ENCODE measurements at regions not wholly inside any gene's neighbourhood (a gene's known extent, or its start where the extent isn't known, plus 50 kb on each side); places are given as distances from the start of the nearest gene placed in this dataset.

DNA sequence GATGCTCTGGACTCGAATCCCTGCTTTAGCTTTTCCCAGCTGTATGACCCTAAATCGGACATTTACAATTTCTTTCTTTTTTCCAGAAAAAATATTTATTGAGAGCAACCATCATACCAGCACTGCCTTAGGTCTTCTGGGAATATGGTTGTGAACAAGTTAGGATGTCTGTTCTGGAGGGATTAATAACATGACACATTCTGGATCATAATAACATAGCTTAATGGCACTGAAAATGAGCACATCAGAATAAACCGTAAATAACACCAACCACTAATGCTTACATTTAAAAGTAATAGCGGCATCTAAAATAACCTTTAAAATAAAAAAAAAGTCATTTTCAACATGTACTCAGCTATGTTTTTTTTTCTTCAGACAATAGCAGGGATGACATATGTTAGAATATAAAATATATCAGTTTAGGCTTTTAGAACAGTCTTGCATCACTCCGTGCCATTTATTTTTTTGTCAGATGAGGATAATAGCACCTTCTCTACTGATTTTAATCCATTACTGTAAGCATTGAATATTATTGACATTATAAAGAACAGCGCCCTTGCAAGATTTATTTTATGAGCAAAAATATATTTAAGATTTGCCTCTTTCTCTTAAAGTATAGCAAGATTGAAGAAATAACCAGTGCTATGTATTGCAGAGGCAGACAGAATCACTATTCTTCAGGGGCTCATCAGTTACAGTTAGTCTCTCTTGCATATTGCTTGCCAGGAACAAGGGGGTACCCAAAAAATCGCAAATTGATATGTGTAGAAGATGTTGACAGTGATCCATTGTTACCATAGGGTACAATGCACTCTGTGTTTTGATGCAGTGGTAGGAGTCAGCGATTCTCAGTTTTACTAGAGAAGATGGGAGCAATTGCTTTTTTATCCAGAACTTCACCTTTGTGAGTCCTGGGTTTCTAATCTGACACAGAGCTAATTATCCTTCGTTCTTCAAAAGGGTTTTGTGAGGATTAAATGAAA lies 168.4 kb upstream of the NR3C1 start:
- Histone ChIP-seq H3K4me3 (replicated peaks; ENCODE audit: insufficient read depth, low read length) (no peak overlapping the region), H3K27me3 (ENCODE audit: insufficient read depth, poor library complexity, severe bottlenecking) (no peaks in the 10 kb centered on the region), H3K27ac (replicated peaks) (no peak overlapping the region)
- no peak for DNase-seq (ENCODE audit: low read depth in 1 of 2, low spot score in 1 of 2)
- TF ChIP-seq GABPA (IDR thresholded peaks at IDR 0.05; ENCODE audit: low read depth) (no peak), SPI1 (IDR thresholded peaks at IDR 0.05; ENCODE audit: borderline replicate concordance, low read depth) (no peak), CTCF (IDR thresholded peaks at IDR 0.05; ENCODE audit: insufficient read depth, low read length) (no peak), REST (IDR thresholded peaks at IDR 0.05; ENCODE audit: insufficient replicate concordance, low read depth) (no peak), POLR2AphosphoS5 (IDR thresholded peaks at IDR 0.05; ENCODE audit: low read depth) (no peak)

DNA sequence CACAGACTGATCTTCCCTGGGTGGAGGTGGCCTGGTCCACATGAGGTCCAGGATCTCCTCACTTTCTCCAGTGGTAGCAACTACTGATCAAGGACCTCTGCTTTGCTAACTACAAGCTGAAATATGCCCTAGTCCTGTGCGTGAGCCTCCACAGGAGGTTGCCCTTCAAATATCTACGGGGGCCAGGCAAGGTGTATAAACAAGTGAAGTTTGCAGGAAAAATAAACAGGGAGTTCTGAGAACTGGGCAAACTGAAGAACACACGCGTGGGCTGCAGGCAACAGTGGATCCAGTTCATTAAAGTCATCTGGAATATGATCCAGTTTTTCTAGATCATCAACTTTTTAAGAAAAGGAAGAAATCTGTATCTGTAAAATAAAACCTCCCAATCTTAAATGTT lies 167.5 kb upstream of the NR3C1 start:
- TF ChIP-seq GABPA (IDR thresholded peaks at IDR 0.05; ENCODE audit: low read depth) (no peak), CTCF (IDR thresholded peaks at IDR 0.05; ENCODE audit: insufficient read depth, low read length) (no peak), POLR2AphosphoS5 (IDR thresholded peaks at IDR 0.05; ENCODE audit: low read depth) (no peak), SPI1 (IDR thresholded peaks at IDR 0.05; ENCODE audit: borderline replicate concordance, low read depth) (no peak), REST (IDR thresholded peaks at IDR 0.05; ENCODE audit: insufficient replicate concordance, low read depth) (no peak)
- H3K27me3 ChIP-seq (ENCODE audit: insufficient read depth, poor library complexity, severe bottlenecking) = no peaks in the 10 kb centered on the region
- no peak overlapping the region for H3K27ac ChIP-seq (replicated peaks)
- no peak for DNase-seq (ENCODE audit: low read depth in 1 of 2, low spot score in 1 of 2)
- no peak overlapping the region for H3K4me3 ChIP-seq (replicated peaks; ENCODE audit: insufficient read depth, low read length)

DNA sequence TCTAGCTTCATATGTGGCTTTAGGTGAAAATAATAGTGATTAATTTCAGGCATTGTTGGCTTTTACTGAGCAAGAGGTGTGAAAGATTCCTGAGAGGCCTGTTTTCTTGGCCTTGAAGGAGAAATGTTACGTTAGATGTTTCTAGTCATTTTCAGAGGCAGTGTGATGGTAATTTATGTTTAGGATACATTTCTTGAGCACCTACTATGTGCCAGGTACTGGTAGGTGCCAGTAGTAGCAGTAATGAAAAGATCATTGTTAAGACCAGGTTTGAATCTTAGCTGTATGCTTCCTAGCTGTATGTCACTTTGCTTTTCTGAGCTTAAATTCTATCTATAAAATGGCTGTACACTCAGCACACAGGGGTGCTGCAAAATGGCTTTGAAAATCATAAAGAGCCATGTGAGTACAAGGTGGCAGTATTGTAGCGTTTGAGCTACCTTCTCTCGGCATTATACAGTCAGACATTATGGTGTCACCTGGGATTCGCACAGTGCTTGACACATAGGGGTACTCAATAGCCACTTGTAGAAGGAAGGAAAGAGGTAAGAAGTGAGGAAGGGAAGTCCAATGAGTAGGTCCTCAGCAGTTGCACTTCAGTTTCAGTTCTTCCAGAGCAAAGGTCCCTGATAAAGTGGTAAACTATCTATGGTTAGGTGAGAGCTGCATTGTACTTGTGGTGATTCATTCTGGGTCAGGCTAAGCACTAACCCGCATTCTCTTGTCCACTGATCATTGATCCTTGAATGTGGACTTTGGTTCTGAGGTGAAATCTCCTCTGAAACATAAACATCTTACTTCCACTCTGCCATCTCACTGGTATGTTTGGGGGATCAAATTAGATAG lies 166.5 kb upstream of the NR3C1 start:
- Histone ChIP-seq H3K27ac (replicated peaks) (no peak overlapping the region), H3K4me3 (replicated peaks; ENCODE audit: insufficient read depth, low read length) (no peak overlapping the region), H3K27me3 (ENCODE audit: insufficient read depth, poor library complexity, severe bottlenecking) (no peaks in the 10 kb centered on the region)
- DNase-seq (ENCODE audit: low read depth in 1 of 2, low spot score in 1 of 2) = no peak
- TF ChIP-seq POLR2AphosphoS5 (IDR thresholded peaks at IDR 0.05; ENCODE audit: low read depth) (no peak), CTCF (IDR thresholded peaks at IDR 0.05; ENCODE audit: insufficient read depth, low read length) (no peak), SPI1 (IDR thresholded peaks at IDR 0.05; ENCODE audit: borderline replicate concordance, low read depth) (no peak), REST (IDR thresholded peaks at IDR 0.05; ENCODE audit: insufficient replicate concordance, low read depth) (no peak), GABPA (IDR thresholded peaks at IDR 0.05; ENCODE audit: low read depth) (no peak)

Data from HL-60 (cell line).